ENCODE measurements at regions not wholly inside any gene's neighbourhood (a gene's known extent, or its start where the extent isn't known, plus 50 kb on each side); places are given as distances from the start of the nearest gene placed in this dataset.
"Not testable (repeated sequence)": the region's sequence is repeated elsewhere in the genome, so short reads cannot be mapped to it uniquely, and the experiment has no call there.

DNA sequence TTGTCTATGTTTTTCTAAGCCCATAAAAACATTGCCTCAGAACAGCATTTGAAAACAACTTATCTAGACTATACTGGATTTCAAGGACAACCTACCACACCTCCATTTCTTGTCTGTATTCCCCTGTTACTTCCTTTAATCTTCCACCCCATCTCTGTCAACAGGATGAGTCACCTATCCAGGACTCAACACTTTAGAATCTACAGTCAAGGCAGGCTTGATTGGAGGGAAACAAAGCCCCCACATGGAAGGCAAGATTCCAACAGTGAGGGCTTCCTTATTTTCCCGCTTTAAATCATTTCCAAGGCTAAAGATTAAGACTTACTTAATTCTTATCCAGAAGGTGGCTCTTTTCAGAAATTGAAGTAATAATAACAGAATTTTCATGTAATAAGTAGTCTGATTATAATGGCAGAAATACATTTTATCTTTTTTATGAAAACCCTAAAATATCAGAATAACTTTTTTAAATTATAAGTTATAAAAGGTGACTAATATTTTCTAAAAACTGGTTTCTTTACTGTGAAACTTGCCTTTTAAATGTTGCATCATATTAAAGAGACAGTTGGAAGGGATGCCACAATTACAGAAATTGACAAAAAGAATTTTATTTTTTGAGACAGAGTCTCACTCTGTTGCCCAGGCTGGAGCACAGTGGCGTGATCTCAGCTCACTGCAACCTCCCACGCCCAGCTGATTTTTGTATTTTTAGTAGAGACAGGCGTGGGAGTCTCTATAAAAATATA, 138.7 kb upstream of the CCDC150 start:
- DNase-seq: no peak

- DNase-seq: no peak
Measured at GRCh38 chr2:196501836-196502235, 137.7 kb upstream of the CCDC150 start.

- DNase-seq: no peak
Measured at GRCh38 chr2:196502386-196502785, 137.1 kb upstream of the CCDC150 start.

DNA sequence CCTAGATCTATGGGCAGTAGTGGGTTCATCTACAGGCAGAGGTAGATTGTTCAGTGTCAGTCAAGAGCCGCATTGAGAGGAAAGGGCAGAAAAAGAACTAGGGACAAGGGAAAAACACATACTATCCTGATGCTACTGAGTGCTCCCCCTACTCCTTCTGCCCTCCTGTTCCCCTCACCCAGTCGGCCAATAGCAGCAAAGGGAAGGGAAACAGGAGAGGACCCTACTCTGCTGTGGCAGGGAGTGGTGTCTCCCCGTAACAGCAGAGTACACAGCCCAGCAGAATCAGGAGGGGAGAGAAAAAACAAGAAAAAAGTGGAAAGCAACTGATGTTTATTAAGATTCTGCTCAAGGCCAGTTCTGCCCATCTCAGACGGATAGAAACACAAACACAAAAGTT, 136.1 kb upstream of the CCDC150 start:
- no peak for DNase-seq

DNA sequence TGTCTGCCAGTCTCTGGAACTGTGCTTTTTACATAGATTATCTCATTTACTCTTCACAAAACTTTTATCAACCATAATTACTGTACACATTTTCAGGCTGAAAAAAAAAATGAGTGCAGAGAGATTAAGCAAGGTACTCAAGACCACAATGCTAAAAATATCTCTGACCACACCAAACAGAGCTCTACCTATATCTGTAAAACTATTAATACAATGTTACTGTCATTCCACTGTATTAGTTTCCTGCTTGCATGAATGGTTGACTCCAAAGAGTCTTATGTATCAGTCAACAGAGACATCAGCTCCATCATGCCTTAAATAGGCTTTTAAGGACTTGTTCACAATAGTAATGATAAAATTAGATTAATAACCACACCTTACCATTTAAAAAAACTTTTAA, 134.7 kb upstream of the CCDC150 start:
- DNase-seq: no peak

DNA sequence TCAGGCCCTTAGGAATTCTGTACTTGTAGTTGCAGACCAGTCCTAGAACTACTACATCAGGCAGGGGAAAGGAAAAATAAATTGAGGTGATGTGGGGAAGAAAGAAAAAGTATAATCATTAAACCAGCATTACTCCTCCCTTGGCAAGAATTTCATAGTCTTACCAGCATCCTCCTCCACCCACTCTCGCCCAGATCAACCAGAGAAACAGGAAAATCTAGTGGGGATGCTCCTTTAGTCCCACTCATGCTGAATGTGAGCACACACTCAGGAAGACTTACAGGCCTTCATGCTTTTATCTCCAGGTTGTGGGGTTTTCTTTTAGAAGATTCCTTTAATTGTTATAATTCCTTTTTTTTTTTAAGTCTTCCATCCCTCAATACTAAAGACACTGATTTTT, 129.3 kb upstream of the CCDC150 start:
- DNase-seq: no peak

DNA sequence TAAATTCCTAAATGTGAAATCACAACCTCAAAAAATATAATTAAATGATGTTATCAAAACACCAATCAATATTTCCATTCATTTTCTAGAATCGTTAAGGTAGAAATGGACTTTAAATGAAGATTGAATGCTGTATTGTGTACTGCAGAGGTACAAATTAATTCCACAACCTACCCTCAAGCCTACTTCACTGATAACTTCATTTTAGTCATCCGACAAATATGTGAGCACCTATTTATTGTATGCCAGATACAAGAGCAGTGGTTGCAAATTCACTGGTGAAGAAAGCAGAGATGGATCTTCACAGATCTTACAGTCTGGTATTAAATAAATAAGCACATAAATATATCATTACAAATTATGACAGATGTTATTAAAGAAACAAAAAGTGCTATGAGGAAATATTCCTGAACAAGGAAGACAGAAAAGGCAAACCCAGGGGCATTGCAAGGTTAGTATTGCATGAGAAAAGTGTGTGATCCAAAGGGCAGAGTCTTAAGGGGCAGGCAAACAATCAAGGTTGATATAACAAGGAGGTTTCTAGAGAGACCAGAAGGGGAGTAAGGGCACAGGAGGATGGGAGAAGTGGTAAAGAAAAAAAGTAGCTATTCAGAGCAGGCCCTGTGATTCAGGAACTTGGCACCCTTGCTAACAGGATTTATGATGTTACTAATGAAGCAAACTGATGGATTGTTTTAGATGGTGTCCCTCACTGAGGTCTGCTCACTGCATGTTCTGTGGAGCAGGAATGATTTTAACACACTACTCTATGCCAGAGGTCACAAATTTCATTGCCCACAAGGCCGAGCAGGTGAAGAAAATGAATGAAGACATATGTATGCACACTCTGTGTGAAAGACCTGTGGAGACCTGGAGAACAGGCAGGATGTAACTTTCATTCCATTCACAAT, 128.0 kb upstream of the CCDC150 start:
- DNase-seq: no peak

DNA sequence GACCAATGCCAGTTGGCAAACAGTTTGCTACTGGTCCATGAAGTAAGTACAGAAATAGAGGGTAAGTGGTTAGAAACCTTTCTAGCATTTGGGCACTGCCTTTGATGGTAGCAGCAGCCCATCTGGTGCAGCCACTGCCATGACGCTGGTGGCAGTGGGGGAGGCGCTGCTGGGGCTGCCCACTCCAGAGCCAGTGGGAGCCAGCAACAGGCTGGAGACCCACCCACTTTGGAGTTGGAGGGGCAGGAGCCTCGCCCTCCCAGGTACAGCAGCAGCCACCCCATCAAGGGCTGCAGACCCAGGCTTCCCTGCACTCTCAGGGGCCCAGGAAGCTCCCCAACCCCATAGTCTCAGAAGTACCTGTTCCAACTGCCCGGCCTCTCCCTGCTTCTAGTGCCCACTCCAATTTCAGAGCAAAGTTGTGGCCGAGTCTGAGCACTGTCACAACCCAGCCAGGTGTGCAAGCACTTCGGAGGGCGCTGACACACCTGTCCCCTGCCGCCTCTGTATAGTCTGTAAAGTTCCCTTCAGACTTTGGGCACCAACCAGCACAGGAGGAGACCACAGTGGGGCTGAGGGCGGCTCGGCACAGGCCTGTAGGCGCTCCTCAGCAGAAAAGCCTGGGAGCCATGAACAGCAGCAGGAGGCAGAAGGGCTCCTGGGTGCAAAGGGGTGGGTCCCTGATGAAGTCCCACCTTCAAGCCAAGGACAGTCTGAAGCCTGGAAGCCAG, 125.6 kb upstream of the CCDC150 start:
- DNase-seq: no peak

DNA sequence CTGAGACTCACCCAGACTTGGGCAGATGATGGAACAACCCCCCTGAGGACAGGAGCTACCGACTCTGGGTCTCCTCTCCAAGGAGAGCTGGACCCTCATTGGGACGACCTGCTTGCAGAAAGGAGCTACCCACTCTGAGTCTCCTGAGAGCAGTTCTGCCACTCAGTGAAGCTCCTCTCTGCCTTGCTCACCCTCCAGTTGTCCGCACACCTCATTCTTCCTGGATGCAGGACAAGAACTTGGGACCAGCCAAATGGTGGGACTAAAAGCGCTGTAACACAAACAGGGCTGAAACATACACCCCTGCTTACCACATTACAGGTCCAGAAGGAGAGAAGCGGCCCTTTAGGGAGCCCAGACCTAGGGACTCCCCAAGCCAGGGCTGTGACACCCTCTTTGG, 124.9 kb upstream of the CCDC150 start:
- DNase-seq: no peak

DNA sequence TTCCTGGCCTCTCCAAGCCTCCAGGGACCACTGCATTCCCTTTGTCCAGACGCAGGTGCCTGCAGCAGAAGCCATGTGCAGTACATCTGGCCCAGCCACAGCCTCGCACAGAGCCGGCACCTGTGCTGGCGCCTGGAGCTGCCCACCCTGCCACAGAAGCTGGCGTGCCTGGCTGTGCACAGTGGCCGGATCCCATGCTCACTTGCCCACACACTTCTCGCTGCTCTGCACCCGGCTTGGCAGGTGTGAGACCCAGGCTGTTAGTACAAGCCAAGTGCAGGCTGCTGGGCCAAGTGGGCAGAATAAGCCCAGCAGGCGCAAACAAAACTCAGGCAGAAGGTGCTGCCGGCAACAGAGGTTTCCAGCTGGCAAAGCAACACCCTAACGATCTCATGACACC, 124.5 kb upstream of the CCDC150 start:
- no peak for DNase-seq

- DNase-seq: no peak
Measured at GRCh38 chr2:196515608-196516007, 123.9 kb upstream of the CCDC150 start.

DNA sequence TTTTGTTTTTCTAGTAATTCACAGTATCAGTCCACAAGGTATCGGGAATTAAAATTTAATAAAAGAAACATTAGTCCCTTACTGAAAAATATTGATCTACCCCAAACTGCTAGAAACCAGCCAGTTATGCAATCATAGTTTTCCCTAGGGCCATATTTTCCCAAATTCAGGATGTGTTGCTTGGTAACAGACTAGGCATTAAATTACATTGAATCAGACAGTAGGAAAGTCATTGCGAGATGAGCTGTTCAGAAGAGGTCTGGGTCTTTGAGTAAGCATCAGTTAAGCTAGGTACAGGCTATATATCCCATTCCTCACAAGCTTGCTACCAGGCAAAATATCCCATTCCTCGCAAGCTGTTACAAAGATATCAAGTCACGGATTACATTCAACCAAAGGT, 123.0 kb upstream of the CCDC150 start:
- no peak for DNase-seq

DNA sequence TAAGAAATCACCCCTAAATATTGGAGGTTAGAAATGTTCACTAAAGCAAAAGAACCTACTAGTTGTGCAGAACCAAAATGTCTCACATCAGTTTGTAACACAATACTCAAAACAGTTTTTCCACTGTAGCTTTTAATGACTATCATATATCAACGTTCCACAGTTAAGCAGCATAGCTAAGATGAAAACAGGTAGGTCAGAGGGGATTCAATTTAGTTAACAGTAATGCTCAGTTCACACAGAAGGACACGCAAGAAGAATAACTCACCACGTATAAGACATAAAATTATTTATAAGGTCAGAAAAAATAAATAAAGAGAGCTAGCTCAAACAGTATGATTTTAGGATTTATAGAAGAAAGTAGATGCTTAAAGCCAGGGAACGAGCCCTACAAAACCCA, 118.9 kb upstream of the CCDC150 start:
- no peak for DNase-seq

- DNase-seq: not testable (repeated sequence)
Measured at GRCh38 chr2:196526981-196527725, 112.4 kb upstream of the CCDC150 start.

GRCh38 chr2:196528486-196529223, 110.9 kb upstream of the CCDC150 start:
- DNase-seq: no peak

DNA sequence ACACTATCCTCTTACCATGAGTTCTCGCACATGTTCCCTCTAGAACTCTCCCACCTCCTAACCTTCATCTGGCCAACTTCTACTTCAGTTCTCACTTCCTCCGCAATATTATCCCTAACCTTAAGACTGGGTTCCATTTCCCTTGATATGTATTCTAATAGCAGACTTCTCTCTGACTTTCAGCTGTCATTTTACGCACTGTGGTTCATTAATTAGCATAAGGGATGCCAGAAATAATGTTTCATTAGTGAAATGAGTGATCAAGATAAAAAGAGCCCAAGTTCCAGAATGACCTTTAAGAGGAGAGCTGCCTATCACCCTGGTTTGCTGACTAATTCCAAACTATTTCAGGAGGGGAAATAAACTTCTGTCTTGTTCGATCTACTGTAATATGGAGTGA, 108.6 kb upstream of the CCDC150 start:
- DNase-seq: no peak

GRCh38 chr2:196533772-196534397, 105.6 kb upstream of the CCDC150 start:
- DNase-seq: no peak

DNA sequence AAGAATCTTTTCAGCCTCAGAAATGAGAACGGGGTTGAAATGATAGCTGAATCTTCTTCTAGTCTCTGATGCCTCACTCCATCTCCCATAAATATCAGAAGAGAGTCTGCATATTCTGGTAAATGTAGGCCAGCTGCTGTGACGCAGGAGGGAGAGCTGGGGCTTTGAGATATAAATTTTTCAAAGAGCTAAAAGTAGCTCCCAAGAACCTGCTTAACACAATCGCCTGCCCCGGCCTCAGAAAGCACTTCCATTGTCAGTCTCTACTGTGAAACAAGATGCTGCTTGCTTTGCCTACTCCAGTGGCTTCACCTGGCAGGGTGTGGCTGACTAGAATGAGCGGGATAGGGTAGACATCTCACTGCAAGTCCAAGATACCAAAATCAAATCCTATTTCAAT, 105.0 kb upstream of the CCDC150 start:
- peak; percentile 26 for DNase-seq

GRCh38 chr2:196535061-196535460, 104.5 kb upstream of the CCDC150 start:
- DNase-seq: no peak

- no peak for DNase-seq
Measured at GRCh38 chr2:196535742-196536141, 103.8 kb upstream of the CCDC150 start.

GRCh38 chr2:196537311-196537710, 102.2 kb upstream of the CCDC150 start:
- DNase-seq: no peak

DNA sequence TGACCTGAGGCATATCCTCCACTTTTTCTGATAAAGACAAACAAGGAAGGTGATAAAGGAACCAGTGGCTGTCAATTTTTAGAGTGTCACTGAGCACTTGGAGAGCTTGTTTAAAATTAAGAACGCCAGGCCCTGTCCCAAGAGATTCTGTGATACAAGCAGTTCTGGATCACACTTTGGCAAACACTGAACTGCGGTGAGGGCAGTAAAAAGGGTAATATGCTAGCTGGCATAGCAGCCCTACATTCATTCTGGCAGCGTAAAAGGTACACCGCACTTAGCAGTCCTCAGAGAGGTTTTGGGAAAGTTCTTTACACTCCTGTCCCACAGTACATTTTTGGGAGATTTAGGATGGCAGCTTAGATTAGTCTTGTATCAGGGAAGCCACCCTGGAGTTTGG, 101.3 kb upstream of the CCDC150 start:
- no peak for DNase-seq

Data from NCI-H187 treated with DMSO at 0.1 percent for 48 hours (cell line).